BE2C (cell line): ENCODE measurements at regions not wholly inside any gene's neighbourhood (a gene's known extent, or its start where the extent isn't known, plus 50 kb on each side); places are given as distances from the start of the nearest gene placed in this dataset.

Experiments used
- DNase-seq: peaks from one replicate; pipeline ENCODE4 v3.0.0-alpha.2; 2020
- H3K27me3 ChIP-seq: fragments of 250-450 bp; sonication (Bioruptor Pico); 2 replicates; pipeline ENCODE4 v1.5.1; 2020; ENCODE audit warnings: mild to moderate bottlenecking
- H3K36me3 ChIP-seq: fragments of 250-450 bp; sonication (Bioruptor Pico); 2 replicates; pipeline ENCODE4 v1.5.1; 2020; ENCODE audit warnings: mild to moderate bottlenecking
- H3K4me1 ChIP-seq: fragments of 250-450 bp; sonication (Bioruptor Pico); 2 replicates; pipeline ENCODE4 v1.5.1; 2020
- H3K4me3 ChIP-seq: 2 replicates; pipeline ENCODE4 v1.5.1; 2011; ENCODE audit warnings: low read depth, low read length
- H3K9me3 ChIP-seq: fragments of 250-450 bp; sonication (Bioruptor Pico); 2 replicates; pipeline ENCODE4 v1.5.1; 2020
- TF ChIP-seq, protein P1 (sequence below): IDR thresholded peaks from 2 replicates; pipeline ENCODE4 v1.5.1; 2012; ENCODE audit warnings: mild to moderate bottlenecking, low read depth, low read length

DNA sequence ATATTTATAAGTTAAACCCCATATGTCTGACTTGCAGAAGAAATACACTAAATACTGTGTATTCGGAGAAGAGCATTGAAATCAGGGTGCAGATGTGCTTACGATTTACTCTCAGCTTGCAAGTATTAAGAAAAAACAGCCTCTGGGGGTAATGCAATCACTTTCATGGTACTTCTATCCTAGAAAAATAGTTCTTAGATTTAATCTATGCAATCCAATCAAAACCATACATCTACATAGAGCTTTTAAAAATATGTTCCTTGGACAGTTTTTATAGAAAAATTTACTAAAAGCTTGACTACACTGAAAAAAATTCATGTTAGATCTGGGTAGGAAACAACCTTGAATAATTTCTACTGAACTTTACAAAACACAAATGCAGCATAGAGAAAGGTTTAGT is 890.3 kb upstream of the ADGRL2 start:
- no peaks in the 10 kb centered on the region for H3K4me1 ChIP-seq
- no peaks in the 10 kb centered on the region for H3K9me3 ChIP-seq
- no peaks in the 10 kb centered on the region for H3K27me3 ChIP-seq
- H3K4me3 ChIP-seq = no peak overlapping the region
- no peak for DNase-seq
- TF ChIP-seq, protein P1, sequence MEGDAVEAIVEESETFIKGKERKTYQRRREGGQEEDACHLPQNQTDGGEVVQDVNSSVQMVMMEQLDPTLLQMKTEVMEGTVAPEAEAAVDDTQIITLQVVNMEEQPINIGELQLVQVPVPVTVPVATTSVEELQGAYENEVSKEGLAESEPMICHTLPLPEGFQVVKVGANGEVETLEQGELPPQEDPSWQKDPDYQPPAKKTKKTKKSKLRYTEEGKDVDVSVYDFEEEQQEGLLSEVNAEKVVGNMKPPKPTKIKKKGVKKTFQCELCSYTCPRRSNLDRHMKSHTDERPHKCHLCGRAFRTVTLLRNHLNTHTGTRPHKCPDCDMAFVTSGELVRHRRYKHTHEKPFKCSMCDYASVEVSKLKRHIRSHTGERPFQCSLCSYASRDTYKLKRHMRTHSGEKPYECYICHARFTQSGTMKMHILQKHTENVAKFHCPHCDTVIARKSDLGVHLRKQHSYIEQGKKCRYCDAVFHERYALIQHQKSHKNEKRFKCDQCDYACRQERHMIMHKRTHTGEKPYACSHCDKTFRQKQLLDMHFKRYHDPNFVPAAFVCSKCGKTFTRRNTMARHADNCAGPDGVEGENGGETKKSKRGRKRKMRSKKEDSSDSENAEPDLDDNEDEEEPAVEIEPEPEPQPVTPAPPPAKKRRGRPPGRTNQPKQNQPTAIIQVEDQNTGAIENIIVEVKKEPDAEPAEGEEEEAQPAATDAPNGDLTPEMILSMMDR = no peak
- no peaks in the 10 kb centered on the region for H3K36me3 ChIP-seq

DNA sequence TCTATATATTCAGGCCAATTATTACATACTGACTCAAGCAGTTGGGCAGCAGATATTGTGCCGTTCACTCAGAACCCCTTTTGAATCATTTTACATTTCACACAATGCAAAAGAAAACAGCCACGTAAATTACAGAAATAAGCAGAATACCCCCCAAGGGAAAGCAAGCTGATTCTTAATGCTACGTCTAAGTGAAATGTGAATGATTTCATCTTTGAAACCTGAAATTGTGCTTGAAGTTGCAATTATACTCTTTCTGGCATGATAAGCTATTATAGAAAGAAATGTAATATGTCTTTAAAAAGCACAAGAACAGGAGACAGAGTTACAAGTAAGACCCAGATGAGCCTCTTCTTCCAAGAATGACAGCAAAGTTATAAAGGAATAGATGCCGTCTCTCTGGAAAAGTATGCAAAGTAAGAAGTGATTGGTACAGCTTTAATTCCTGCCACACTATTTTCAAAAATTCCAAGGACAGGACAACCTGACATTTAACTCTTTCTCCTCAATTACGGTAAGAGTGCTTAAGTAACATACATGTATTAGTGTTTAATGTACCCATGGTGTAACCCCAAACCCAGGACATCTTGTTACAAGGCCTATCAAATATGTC is 891.5 kb upstream of the ADGRL2 start:
- Histone ChIP-seq H3K9me3 (no peaks in the 10 kb centered on the region), H3K27me3 (no peaks in the 10 kb centered on the region), H3K4me1 (0 out of 2 replicates have a peak, but pooled peaks cover 6% of the 10 kb centered on the region), H3K4me3 (no peak overlapping the region), H3K36me3 (no peaks in the 10 kb centered on the region)
- no peak for DNase-seq
- TF ChIP-seq, protein P1 = no peak

DNA sequence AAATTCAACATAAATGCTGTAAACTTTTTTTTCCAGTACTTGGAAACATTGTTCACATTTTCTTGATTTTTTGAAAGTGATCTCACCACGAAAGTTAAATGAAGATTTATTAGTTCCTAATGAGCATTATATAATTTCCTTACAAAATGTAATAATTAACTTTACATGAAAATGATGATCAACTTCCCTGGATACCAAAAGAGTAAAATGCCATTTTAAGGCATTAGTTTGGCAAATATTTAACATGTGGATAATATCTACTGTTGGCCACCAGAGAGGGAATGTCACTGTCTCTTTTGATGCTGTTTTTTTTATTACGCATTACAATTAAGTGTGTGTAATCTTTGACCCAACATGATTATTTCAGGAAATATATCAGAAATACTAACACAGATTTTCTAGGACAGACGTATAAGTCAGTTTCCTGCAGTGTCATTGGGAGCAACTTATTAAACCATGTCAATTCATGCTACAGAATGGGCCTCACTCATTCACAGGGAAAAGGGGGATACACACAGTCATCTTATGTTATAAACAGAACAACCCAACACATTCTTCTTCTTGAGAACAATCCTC is 903.9 kb upstream of the ADGRL2 start:
- H3K9me3 ChIP-seq = no peaks in the 10 kb centered on the region
- no peaks in the 10 kb centered on the region for H3K4me1 ChIP-seq
- TF ChIP-seq, protein P1 = no peak
- H3K4me3 ChIP-seq = no peak overlapping the region
- no peak for DNase-seq
- no peaks in the 10 kb centered on the region for H3K36me3 ChIP-seq
- H3K27me3 ChIP-seq = no peaks in the 10 kb centered on the region

DNA sequence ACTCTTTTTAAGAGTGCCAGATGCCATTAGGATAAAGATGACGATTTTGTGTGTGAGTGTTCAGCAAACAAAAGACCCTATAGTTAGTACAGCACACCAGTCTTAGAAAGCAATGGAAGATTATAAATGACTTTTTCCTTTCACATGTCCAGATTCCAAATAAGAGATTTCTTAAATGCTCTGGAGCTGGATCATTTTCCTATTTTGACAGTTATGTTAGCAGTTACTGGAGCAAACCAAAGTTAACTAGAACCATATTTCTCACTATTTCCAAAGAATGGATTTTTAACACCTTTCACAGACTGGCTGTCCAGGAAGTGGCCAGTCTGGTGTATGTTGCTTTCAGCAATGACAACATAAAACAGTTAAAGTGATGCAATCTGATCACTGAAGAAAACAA is 905.8 kb upstream of the ADGRL2 start:
- Histone ChIP-seq H3K27me3 (no peaks in the 10 kb centered on the region), H3K4me3 (no peak overlapping the region), H3K4me1 (no peaks in the 10 kb centered on the region), H3K36me3 (no peaks in the 10 kb centered on the region), H3K9me3 (no peaks in the 10 kb centered on the region)
- TF ChIP-seq, protein P1 = no peak
- DNase-seq = no peak

DNA sequence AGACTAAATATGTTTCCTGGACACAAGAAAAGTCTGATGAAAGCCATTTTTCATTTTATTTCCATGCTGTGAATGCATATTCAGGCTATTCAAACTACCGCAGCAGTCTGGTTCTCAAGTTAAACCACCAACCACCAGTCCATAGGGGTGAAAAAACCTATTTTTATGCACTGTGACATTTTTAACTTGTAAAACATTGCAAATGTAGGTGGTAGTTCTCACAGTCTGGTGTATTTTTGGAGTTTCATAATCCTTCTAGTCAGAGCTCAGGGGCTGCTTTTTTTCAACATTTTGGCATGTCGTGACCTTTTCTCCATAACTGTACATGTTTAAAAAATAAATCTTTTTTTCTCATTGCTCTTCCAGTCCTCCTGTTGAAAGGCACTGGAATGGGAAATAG is 907.6 kb upstream of the ADGRL2 start:
- no peaks in the 10 kb centered on the region for H3K27me3 ChIP-seq
- no peak for DNase-seq
- no peaks in the 10 kb centered on the region for H3K4me1 ChIP-seq
- TF ChIP-seq, protein P1 = no peak
- no peaks in the 10 kb centered on the region for H3K9me3 ChIP-seq
- H3K4me3 ChIP-seq = no peak overlapping the region
- no peaks in the 10 kb centered on the region for H3K36me3 ChIP-seq

DNA sequence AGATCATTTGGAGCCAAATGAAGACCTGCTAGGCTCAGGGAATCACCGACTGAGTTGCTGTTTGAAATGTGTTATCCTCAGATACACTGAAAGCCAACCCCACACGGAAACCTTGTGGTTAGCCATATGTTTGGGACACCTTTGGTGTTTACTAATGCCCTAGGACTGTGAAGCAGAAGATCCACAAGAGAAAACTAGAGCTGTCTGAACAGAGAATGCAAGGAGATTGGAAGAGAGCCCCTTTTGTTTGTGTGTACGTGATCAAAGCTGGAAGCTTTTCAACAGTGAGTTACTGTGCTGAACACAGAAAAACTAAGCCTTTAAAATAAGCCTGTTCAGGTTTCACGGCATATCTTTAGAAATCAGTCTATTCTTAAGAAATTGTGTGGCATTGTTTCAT is 908.2 kb upstream of the ADGRL2 start:
- TF ChIP-seq, protein P1 = no peak
- no peak for DNase-seq

More for the DNA sequence above, 908.2 kb upstream of the ADGRL2 start:
- Histone ChIP-seq H3K36me3 (no peaks in the 10 kb centered on the region), H3K4me3 (no peak overlapping the region), H3K9me3 (no peaks in the 10 kb centered on the region), H3K27me3 (no peaks in the 10 kb centered on the region), H3K4me1 (no peaks in the 10 kb centered on the region)
